GM21381 (cell line): ENCODE measurements at regions not wholly inside any gene's neighbourhood (a gene's known extent, or its start where the extent isn't known, plus 50 kb on each side); places are given as distances from the start of the nearest gene placed in this dataset.
"Not testable (repeated sequence)": the region's sequence is repeated elsewhere in the genome, so short reads cannot be mapped to it uniquely, and the experiment has no call there.

Experiments used
- ATAC-seq: cut with Tn5 transposase; IDR thresholded peaks from one replicate; pipeline ENCODE4 v1.9.1; 2021; ENCODE audit warnings: mild to moderate bottlenecking, moderate library complexity; ENCODE audit not compliant: unreplicated experiment

DNA sequence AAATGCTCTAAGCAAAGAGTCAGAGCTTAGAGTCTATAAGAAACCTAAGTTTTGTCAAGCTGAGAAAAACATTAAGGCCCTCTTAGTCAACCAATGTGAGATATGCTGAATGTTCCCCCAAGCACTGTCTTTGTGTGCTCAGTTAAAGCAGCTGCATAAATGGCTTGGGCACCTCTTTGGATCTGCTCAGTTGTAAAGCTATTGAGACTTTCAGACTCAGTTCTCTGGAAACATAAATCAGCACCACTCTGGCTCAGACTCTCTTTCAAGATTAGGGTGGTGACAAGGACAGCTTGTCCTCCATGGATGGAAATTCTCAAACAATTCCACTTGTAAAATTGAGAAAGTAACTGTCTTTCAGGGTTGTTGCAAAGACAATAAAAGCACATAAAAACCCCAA, 807.9 kb downstream of the PRELID2 start:
- no peak for ATAC-seq

- ATAC-seq = no peak
Measured at GRCh38 chr5:145025775-145026174, 809.4 kb downstream of the PRELID2 start.

- ATAC-seq = no peak
Measured at GRCh38 chr5:145015146-145015545, 820.0 kb downstream of the PRELID2 start.

DNA sequence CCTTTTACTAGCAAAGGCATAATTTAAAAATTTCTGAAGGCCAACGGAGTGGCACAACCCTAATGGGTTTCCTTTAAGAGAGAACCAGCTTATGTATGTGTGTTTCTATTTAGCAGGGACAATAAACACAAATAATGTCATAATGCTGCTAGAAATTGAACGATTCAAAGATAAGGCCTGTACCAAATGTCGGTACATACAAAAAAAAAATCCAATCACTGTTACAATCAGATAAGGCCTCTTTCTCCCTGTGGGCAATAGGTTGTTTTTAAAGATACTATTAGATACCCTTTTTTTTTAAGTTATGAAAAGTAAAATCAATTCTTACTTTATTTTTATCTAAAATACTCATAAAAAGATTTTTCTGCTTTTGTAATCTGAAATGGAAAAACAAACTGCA, 821.0 kb downstream of the PRELID2 start:
- ATAC-seq = no peak

DNA sequence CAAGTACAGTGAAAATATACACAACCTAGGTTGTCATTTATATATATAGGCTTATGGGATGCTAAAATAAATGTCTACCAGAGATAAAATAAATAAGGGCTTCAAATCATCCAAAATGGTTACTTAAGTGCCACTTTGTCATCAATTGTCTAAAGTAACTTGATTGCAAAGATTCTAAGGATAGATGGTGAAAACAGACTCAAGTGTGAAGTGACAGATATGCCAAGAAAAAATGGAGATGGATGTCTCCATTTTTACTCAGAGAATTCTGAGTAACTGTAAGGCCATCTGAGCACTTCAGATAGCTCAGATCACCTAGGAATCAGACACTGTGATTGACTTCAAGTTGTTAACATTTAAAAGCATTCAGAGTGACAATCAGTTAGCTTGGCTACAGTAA, 824.3 kb downstream of the PRELID2 start:
- ATAC-seq = no peak

DNA sequence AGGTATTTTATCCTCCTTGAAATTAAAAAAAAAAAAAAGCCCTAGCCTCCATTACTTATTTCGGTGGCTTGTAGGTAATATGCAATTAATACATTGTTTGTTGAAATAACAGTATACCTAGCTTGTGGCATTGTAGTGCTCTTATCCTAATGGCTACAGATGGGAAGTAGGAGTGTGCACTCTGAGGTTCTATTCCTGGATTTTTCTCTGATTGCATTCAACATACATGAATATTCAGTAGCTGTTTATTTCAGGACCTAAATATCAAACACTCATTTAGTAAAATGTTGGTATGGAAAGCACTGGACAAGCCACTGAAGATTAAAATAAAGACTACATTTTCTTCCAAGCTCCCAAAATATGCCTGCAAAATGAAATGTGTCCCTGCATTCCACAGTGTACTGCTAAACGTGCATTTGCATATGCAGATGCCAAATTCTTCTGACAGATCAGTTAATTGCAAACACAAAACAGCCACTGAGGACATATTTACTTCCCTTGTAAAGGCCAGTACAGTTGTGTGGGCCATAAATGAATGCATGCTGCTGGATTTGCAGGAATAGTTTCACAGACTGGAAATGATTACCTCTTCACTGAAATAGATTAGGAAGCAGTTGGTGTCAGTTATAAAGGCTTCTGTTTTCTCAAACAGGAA, 826.1 kb downstream of the PRELID2 start:
- no peak for ATAC-seq

DNA sequence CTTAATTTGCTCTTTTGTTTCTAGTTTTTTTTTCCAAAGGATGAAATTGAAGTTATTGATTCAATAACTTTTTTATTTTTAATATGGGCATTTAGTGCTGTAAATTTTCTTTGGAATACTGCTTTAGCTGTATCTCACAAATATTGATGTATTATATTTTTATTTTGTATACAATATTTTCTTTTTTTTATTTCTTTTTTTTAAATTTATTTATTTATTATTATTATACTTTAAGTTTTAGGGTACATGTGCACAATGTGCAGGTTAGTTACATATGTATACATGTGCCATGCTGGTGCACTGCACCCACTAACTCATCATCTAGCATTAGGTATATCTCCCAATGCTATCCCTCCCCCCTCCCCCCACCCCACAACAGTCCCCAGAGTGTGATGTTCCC, 823.7 kb downstream of the KCTD16 start:
- not testable (repeated sequence) for ATAC-seq

DNA sequence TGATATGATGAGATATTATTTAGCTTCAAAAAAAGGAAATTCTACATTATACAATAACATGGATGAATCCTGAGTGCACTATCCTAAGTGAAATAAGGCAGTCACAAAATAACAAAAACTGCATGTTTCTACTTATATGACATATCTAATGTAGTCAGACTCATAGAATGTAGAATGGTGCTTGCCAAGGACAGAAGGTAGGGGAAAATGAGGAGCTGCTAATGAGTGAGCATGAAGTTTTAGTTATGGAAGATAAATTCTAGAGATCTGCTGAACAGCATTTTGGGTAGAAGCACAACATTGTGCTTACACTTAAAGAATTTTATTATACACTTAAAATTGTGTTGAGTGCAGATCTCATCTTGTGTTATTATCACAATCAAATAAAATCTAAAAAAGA, 812.4 kb downstream of the KCTD16 start:
- no peak for ATAC-seq

DNA sequence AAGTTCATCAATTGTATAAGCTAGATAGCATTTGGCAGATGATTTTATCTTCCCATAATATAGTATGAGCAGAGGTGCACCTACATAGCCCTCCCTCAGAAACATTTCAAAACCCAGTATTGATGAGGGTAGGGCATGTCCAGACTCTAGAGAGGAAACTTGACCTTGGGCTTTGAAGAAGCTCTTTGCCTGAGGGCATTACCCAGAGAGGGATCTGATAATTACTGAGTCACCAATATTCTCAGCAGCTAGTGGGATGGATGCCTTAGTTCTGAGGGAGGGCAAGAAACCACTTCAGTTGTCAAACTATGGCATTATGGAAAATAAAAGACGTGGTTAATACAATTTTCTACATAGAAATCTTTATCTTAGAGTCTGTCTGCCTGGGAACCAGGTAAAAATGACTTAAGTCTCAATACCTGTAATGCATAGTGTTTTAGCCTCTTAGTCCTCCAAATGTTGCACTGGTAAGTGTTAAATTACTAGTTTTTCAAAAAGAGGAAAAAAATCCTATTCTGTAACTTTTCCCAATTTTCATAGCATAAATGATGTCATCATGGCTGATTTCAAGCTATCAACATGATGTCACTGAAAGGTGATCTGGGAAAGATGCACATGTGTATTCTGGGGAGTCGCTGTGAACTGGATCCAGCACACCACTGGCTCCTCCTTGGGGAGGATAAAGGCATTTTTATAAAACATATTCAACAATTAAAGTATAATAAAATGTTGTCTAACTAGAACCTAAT, 809.0 kb downstream of the KCTD16 start:
- no peak for ATAC-seq

DNA sequence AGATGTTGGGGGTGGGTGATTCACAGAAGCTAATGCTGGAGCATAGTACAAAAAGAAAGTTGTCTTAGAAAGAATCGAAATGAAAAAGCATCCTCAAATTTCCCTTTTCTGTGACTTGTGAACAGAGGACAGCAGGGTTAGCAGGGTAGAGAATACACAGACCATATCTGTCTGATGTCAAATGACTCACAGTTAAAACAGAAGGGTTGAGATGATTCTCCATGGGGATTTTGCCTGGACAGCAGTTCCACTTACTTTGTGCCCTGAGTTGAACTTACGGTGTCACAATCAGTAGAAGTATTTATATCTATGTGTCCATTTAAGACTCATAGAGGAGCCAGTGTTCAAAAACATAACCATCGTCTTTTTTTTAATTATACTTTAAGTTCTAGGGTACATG, 801.6 kb downstream of the KCTD16 start:
- no peak for ATAC-seq

GRCh38 chr5:144971108-144971850, 800.6 kb downstream of the KCTD16 start:
- ATAC-seq = no peak

DNA sequence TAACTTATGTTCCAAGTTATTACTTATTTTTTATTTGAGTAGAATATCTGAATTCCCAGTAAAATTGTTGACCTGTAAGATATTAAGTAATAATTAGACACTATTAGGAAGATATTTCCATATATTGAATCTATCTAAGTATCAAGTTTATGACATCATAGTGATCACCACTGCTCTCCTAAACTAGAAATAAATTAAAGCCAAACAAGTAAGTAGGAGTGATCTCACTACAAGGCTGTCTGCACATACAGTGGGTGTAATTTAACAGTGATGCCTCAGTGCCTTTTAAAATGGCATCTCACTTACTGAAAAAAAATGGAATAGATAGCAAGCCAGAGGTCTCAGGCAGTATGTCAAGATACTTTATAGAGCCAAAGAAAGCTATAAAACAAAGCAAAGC, 789.6 kb downstream of the KCTD16 start:
- ATAC-seq = no peak

DNA sequence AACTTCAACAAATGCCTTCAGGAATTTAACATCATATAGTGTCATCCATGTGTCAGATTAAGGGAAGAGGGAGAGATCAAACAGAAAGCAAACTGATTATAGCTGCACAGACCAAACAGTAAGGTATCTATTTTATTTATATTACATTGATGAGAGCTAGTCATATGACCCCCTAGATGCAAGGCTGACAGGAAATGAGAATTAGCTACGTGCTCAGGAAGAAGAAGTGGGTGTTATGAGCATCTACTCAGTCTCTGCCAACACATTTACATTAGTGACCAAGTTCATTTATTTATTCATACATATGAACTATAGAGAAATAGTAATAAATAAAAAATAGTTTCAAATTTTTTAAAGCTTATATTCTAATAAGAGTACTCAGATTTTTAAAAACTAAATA, 787.3 kb downstream of the KCTD16 start:
- ATAC-seq = no peak

DNA sequence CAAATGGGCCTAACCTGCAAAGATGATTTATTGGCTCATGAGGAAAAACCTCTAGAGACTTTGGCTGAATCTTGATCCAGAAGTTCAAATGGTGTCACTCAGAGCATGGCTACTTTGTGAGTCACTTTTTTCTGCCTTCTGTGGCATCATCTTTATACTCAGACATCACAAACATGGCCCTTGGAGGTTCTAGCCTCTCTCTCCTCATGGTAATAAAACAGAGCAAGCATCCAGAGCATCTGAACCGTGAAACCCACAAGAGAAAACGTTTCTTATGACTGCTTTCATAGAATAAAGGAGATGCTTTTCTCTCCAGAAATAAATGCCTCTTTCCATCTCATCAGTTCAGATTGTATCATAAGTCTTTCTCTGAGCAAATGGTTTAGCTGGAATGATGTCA, 780.3 kb downstream of the KCTD16 start:
- ATAC-seq = no peak

DNA sequence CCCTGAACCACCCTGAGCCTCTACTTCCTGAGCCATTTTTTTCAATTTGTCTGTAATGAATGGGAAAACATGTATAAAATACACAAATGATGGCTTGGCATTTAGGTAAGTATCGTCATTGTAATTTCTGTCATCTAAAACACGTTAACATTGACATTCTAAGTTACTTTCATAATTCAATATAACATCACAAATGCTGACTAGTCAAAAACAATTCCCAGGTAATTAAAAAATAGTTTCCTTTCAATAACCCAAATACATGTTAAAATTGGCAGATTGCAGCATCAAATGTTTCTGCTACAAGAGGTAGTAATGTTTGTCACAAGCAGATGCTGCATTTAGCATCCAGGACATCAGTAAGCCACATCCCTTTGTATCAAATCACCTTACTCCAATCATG, 776.4 kb downstream of the KCTD16 start:
- ATAC-seq = no peak

DNA sequence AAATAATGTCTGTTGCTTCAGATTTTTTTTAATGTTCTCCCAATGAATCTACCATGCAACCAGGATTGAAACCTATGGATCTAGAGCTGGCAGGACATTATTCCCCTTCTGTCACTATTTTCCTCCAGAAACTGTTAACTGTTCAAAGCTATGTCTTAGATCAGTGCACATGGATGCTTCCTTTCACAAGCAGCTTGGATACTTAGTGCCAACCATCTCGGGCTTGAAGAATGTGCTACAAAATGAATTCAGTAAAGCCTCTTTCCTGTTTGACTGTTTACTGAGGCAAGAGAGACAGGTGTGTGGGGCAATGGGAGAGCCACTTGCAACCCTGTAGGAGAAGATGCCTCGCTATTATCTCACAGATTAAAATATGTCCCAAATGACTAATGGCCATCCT, 774.8 kb downstream of the KCTD16 start:
- no peak for ATAC-seq

DNA sequence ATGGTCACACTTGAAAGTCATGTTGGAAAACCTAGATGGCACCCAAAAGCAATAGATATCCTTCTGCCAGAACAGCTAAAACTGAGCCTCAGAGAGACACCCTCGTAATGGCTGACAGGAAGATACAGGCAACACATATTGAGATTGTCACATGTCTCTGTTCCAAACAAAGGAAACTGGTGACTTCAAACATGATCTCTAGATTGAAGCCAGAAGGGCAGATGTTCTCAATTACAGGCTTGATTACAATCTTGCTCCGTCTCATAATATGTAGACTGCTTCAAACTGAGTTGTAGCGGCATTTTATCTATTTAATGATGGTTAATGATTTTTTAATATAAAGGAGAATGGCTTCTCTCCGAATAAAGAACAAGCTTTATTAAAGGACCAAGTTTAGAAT, 774.3 kb downstream of the KCTD16 start:
- ATAC-seq = no peak

DNA sequence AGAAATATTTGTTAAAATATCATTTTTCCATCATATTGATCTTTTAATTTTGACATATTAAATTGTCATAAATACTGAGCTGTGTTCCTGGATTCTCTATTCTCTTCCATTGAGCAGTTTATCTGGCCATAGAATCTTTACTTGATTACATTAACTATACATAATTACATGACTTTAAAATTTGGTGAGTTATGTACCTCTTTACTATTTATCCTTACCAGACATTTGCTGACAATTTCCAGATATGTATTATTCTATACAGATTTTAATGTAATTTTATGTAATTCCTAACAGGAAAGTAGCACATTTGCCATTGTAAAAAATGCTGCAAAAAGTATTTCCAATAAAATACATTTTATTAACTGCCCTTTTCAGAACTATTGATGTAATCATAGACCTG, 770.3 kb downstream of the KCTD16 start:
- ATAC-seq = no peak

GRCh38 chr5:144918371-144918770, 747.7 kb downstream of the KCTD16 start:
- no peak for ATAC-seq

- ATAC-seq = no peak
Measured at GRCh38 chr5:144915452-144915851, 744.8 kb downstream of the KCTD16 start.

DNA sequence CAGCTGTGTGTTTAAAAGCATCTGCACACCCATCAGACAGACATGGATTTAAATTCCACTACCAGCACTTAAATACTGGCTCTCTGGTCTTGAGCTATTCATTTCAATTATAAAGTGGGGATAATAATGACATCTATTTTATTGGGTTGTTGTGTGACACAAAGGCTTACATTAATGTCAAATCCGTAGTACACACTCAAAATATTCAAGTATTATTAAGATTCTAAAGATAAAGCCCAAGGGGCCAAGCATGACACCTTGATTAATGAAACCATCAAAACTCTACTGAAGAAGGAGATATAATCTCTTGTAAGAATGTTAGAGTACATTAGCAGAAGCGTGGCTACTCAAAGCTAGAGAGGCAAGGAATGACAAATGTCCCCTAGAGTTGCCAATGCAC, 743.0 kb downstream of the KCTD16 start:
- ATAC-seq = no peak

DNA sequence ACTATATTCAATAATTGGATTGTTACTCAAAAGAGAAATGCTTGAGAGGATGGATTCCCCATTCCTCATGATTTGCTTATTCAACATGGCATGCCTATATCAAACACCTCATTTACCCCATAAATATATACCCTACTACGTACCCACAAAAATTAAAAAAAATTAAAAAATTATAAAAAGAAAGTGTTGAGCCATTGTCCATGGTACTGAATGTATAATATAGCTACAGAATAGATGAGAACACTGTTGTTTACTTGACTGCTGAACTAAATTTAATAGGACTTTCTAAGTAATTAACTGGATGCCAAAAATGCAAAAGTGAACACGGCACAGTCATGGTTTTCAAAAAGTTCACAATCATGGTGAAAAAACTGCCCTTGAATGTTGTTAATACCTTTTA, 725.8 kb downstream of the KCTD16 start:
- ATAC-seq = no peak
